OCI-LY7 (cell line): ENCODE measurements at regions not wholly inside any gene's neighbourhood (a gene's known extent, or its start where the extent isn't known, plus 50 kb on each side); places are given as distances from the start of the nearest gene placed in this dataset.

ENCODE experiments used
- BruUV-seq: library from RNA; stranded (reverse); fragments of 400-500 nt; replicated peaks from 2 replicates; lab custom pipeline; 2021; lab: Mats Ljungman, UMichigan
- CTCF ChIA-PET: fragments of 300-600 bp; sonication (Branson Sonifier 250); formaldehyde crosslinking; loops from one replicate; lab custom pipeline; 2022; ENCODE audit warnings: antibody characterized with exemption; ENCODE audit not compliant: unreplicated experiment; lab: Charles Lee
- POLR2A ChIA-PET: fragments of 300-600 bp; sonication (Branson Sonifier 250); formaldehyde crosslinking; loops from one replicate; lab custom pipeline; 2022; ENCODE audit warnings: antibody characterized with exemption; lab: Charles Lee
- DNase-seq: peaks from one replicate; pipeline ENCODE4 v3.0.0-alpha.2; 2015; ENCODE audit warnings: low spot score
- H2AFZ ChIP-seq: fragments of 200-600 bp; sonication (generic), shearing (Covaris generic); 2 replicates; pipeline ENCODE4 v1.6.1; 2014; ENCODE audit warnings: mild to moderate bottlenecking, antibody characterized with exemption, low read length, moderate library complexity
- H3K27ac ChIP-seq: fragments of 200-600 bp; sonication (generic); 2 replicates; pipeline ENCODE4 v1.5.1; 2014; ENCODE audit warnings: mixed run types, low read depth, mild to moderate bottlenecking, moderate library complexity, low read length, inconsistent platforms; ENCODE audit not compliant: poor library complexity, severe bottlenecking
- H3K36me3 ChIP-seq: fragments of 200-600 bp; sonication (generic); 2 replicates; pipeline ENCODE4 v1.6.1; 2014; ENCODE audit warnings: mild to moderate bottlenecking, antibody characterized with exemption, low read length, moderate library complexity, mixed read lengths; ENCODE audit not compliant: insufficient read depth
- H3K4me1 ChIP-seq: fragments of 200-600 bp; sonication (generic); 2 replicates; pipeline ENCODE4 v1.5.1; 2014; ENCODE audit warnings: mild to moderate bottlenecking, low read length; ENCODE audit not compliant: insufficient read depth, poor library complexity, severe bottlenecking
- H3K4me2 ChIP-seq: fragments of 200-600 bp; sonication (generic); 2 replicates; pipeline ENCODE4 v1.6.1; 2014; ENCODE audit warnings: mild to moderate bottlenecking, low read length
- H3K4me3 ChIP-seq: fragments of 200-600 bp; sonication (generic); 2 replicates; pipeline ENCODE4 v1.5.1; 2014; ENCODE audit warnings: mild to moderate bottlenecking, low read depth, low read length; ENCODE audit not compliant: poor library complexity, severe bottlenecking
- H3K79me2 ChIP-seq: fragments of 200-600 bp; sonication (generic); 2 replicates; pipeline ENCODE4 v1.6.1; 2016; ENCODE audit warnings: low read depth, mild to moderate bottlenecking, low read length, moderate library complexity, mixed read lengths; ENCODE audit not compliant: insufficient read depth
- H3K9me2 ChIP-seq: fragments of 200-600 bp; sonication (generic); 2 replicates; pipeline ENCODE4 v1.6.1; 2016; ENCODE audit warnings: mild to moderate bottlenecking, low read length, mixed read lengths; ENCODE audit not compliant: insufficient read depth
- H3K9me3 ChIP-seq: fragments of 200-600 bp; sonication (generic); 2 replicates; pipeline ENCODE4 v1.6.1; 2014; ENCODE audit warnings: mild to moderate bottlenecking, mixed run types, low read length, mixed read lengths
- H4K20me1 ChIP-seq: fragments of 200-600 bp; sonication (generic); 2 replicates; pipeline ENCODE4 v1.6.1; 2014; ENCODE audit warnings: mild to moderate bottlenecking, antibody characterized with exemption, low read length, moderate library complexity, mixed read lengths; ENCODE audit not compliant: insufficient read depth
- EZH2phosphoT487 ChIP-seq: fragments of 200-600 bp; sonication (generic); IDR thresholded peaks from 2 replicates; pipeline ENCODE4 v1.6.1; 2018; ENCODE audit warnings: low read depth, borderline replicate concordance, mild to moderate bottlenecking, mixed run types, antibody characterized with exemption, low read length, moderate library complexity, mixed read lengths
- intact Hi-C: fragments of 100-400 bp; cut with micrococcal nuclease; formaldehyde crosslinking; loops from one replicate; pipeline ENCODE4 v1.10.0; 2022; ENCODE audit not compliant: unreplicated experiment
- TF ChIP-seq, protein P1 (sequence below): fragments of 200-600 bp; sonication (generic); conservative IDR thresholded peaks from 2 replicates; pipeline ENCODE4 v1.5.1; 2014; ENCODE audit warnings: mild to moderate bottlenecking, antibody characterized with exemption, low read length, moderate library complexity, mixed read lengths

- POLR2A ChIA-PET: no interaction called here
- H3K9me2 ChIP-seq: no peaks in the 10 kb centered on the region
- no peak overlapping the region for H2AFZ ChIP-seq
- H3K36me3 ChIP-seq: no peaks in the 10 kb centered on the region
- H4K20me1 ChIP-seq: no peaks in the 10 kb centered on the region
- no peak for TF ChIP-seq EZH2phosphoT487
- TF ChIP-seq, protein P1, sequence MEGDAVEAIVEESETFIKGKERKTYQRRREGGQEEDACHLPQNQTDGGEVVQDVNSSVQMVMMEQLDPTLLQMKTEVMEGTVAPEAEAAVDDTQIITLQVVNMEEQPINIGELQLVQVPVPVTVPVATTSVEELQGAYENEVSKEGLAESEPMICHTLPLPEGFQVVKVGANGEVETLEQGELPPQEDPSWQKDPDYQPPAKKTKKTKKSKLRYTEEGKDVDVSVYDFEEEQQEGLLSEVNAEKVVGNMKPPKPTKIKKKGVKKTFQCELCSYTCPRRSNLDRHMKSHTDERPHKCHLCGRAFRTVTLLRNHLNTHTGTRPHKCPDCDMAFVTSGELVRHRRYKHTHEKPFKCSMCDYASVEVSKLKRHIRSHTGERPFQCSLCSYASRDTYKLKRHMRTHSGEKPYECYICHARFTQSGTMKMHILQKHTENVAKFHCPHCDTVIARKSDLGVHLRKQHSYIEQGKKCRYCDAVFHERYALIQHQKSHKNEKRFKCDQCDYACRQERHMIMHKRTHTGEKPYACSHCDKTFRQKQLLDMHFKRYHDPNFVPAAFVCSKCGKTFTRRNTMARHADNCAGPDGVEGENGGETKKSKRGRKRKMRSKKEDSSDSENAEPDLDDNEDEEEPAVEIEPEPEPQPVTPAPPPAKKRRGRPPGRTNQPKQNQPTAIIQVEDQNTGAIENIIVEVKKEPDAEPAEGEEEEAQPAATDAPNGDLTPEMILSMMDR: no peak
- H3K4me2 ChIP-seq: no peak overlapping the region
- CTCF ChIA-PET: no interaction called here
- H3K4me1 ChIP-seq: no peaks in the 10 kb centered on the region
- no peak overlapping the region for H3K27ac ChIP-seq
- intact Hi-C loops: no loop called here
- no peaks in the 10 kb centered on the region for H3K79me2 ChIP-seq
- no peak for DNase-seq
- H3K9me3 ChIP-seq: no peaks in the 10 kb centered on the region
- no peak overlapping the region for H3K4me3 ChIP-seq
- no TSS peak for BruUV-seq
Observed at GRCh38 chr2:128635361-128635900, 316.8 kb upstream of the HS6ST1 start.

GRCh38 chr2:128636802-128637147 is 318.1 kb upstream of the HS6ST1 start:
- no TSS peak for BruUV-seq
- H3K79me2 ChIP-seq: no peaks in the 10 kb centered on the region

More at GRCh38 chr2:128636802-128637147, 318.1 kb upstream of the HS6ST1 start:
- ChIA-PET POLR2A (no interaction called here), CTCF (no interaction called here)
- H3K9me3 ChIP-seq: no peaks in the 10 kb centered on the region
- no peak overlapping the region for H3K4me3 ChIP-seq
- H4K20me1 ChIP-seq: no peaks in the 10 kb centered on the region
- no peak overlapping the region for H3K4me2 ChIP-seq
- no peak overlapping the region for H3K27ac ChIP-seq
- no peak overlapping the region for H2AFZ ChIP-seq
- no peaks in the 10 kb centered on the region for H3K36me3 ChIP-seq
- H3K9me2 ChIP-seq: no peaks in the 10 kb centered on the region
- DNase-seq: no peak
- H3K4me1 ChIP-seq: no peaks in the 10 kb centered on the region
- TF ChIP-seq, protein P1: no peak; the same call in 1 of the 2 replicates
- TF ChIP-seq EZH2phosphoT487: no peak
- intact Hi-C loops: no loop called here
